Endothelial cell of umbilical vein (primary cell): ENCODE measurements at regions not wholly inside any gene's neighbourhood (a gene's known extent, or its start where the extent isn't known, plus 50 kb on each side); places are given as distances from the start of the nearest gene placed in this dataset.
"Not testable (repeated sequence)": the region's sequence is repeated elsewhere in the genome, so short reads cannot be mapped to it uniquely, and the experiment has no call there.

Experiments
- BruUV-seq: library from RNA; stranded (reverse); fragments of 400-500 nt; replicated peaks from 2 replicates; lab custom pipeline; 2021; lab: Mats Ljungman, UMichigan
- CTCF ChIA-PET: fragments of 300-600, 350-600 bp; sonication (Branson Sonifier 250); formaldehyde crosslinking; loops from one replicate; lab custom pipeline; 2021; ENCODE audit warnings: antibody characterized with exemption, inconsistent platforms; lab: Charles Lee
- POLR2A ChIA-PET: fragments of 300-600, 350-600 bp; sonication (Branson Sonifier 250); formaldehyde crosslinking; loops from one replicate; lab custom pipeline; 2021; ENCODE audit warnings: antibody characterized with exemption, inconsistent platforms; lab: Charles Lee
- DNase-seq: peaks from one replicate; pipeline ENCODE4 v3.0.0-alpha.2; 2011; ENCODE audit warnings: low read depth, low spot score
- FAIRE-seq: peaks from 2 replicates; lab custom pipeline; 2011; peaks lifted over from hg19 to GRCh38; lab: Jason Lieb, UNC
- H2AFZ ChIP-seq: 2 replicates; pipeline ENCODE4 v1.6.0; 2012; ENCODE audit warnings: low read depth, low read length, control low read depth, inconsistent platforms
- H3K27ac ChIP-seq: 2 replicates; pipeline ENCODE4 v1.5.1; 2011; ENCODE audit warnings: low read depth, mild to moderate bottlenecking, control low read depth, low read length, moderate library complexity; ENCODE audit not compliant: insufficient read depth
- H3K27me3 ChIP-seq, 2 experiments: 2 replicates each; pipeline versions ENCODE4 v1.6.0 to v1.6.1; 2011; ENCODE audit warnings: low read length in 2 of 2, mixed read lengths in 1 of 2; ENCODE audit not compliant: control insufficient read depth in 2 of 2, insufficient read depth in 2 of 2
- H3K36me3 ChIP-seq, 2 experiments: 2 replicates in 1 of 2; 3 replicates in 1 of 2; pipeline ENCODE4 v1.5.1; 2011; ENCODE audit warnings: low read length in 2 of 2, mild to moderate bottlenecking in 1 of 2, moderate library complexity in 1 of 2; ENCODE audit not compliant: control insufficient read depth in 2 of 2, insufficient read depth in 2 of 2; ENCODE audit errors: extremely low read depth in 1 of 2
- H3K4me1 ChIP-seq: 3 replicates; pipeline ENCODE4 v1.5.1; 2011; ENCODE audit warnings: mild to moderate bottlenecking, low read length; ENCODE audit not compliant: control insufficient read depth, insufficient read depth; ENCODE audit errors: extremely low read depth
- H3K4me2 ChIP-seq: 2 replicates; pipeline ENCODE4 v1.6.1; 2011; ENCODE audit warnings: low read length, control low read depth, mixed read lengths; ENCODE audit not compliant: insufficient read depth
- H3K4me3 ChIP-seq, 3 experiments: fragments of 200-600 bp in 1 of 3; sonication (generic), shearing (Covaris generic) in 1 of 3; replicated peaks in 1 of 3; 2 replicates each; pipeline ENCODE4 v1.5.1; 2011 to 2016; ENCODE audit warnings: control low read depth in 3 of 3, low read length in 3 of 3, mild to moderate bottlenecking in 2 of 3, inconsistent platforms in 1 of 3, low read depth in 1 of 3, moderate library complexity in 1 of 3; ENCODE audit not compliant: insufficient read depth in 1 of 3
- H3K79me2 ChIP-seq: 2 replicates; pipeline ENCODE4 v1.6.0; 2012; ENCODE audit warnings: low read length, inconsistent platforms; ENCODE audit not compliant: control insufficient read depth, insufficient read depth
- H3K9ac ChIP-seq: replicated peaks from 2 replicates; pipeline ENCODE3; 2011; ENCODE audit warnings: low read length, control low read depth; ENCODE audit not compliant: insufficient read depth; ENCODE audit errors: extremely low read depth
- H3K9me1 ChIP-seq: replicated peaks from 3 replicates; pipeline ENCODE4 v1.6.0; 2011; ENCODE audit warnings: mild to moderate bottlenecking, low read length; ENCODE audit not compliant: control insufficient read depth, insufficient read depth; ENCODE audit errors: extremely low read depth
- H3K9me3 ChIP-seq: replicated peaks from 2 replicates; pipeline ENCODE4 v1.5.1; 2012; ENCODE audit warnings: low read length, inconsistent platforms; ENCODE audit not compliant: control insufficient read depth, insufficient read depth
- H4K20me1 ChIP-seq: replicated peaks from 2 replicates; pipeline ENCODE3; 2011; ENCODE audit warnings: mild to moderate bottlenecking, low read length; ENCODE audit not compliant: control insufficient read depth, insufficient read depth; ENCODE audit errors: extremely low read depth
- CTCF ChIP-seq, 2 donors: IDR thresholded peaks; 1 replicate in 1 of 2; 2 replicates in 1 of 2; pipeline ENCODE4 v1.5.1; 2011; ENCODE audit warnings: low read length in 2 of 2, mild to moderate bottlenecking in 2 of 2, moderate library complexity in 2 of 2, control low read depth in 1 of 2, inconsistent platforms in 1 of 2, low read depth in 1 of 2; ENCODE audit not compliant: insufficient read depth in 1 of 2; ENCODE audit errors: extremely low read depth in 1 of 2
- EZH2 ChIP-seq: IDR thresholded peaks from 2 replicates; pipeline ENCODE4 v1.6.1; 2012; ENCODE audit warnings: borderline replicate concordance, low read depth, mild to moderate bottlenecking, moderate library complexity, low read length, inconsistent platforms; ENCODE audit not compliant: severe bottlenecking
- FOS ChIP-seq: IDR thresholded peaks from 2 replicates; pipeline ENCODE4 v1.6.1; 2011; ENCODE audit warnings: mild to moderate bottlenecking, low read length, moderate library complexity, borderline replicate concordance; ENCODE audit not compliant: insufficient read depth
- GATA2 ChIP-seq: IDR thresholded peaks from 2 replicates; pipeline ENCODE4 v1.7.0; 2011; ENCODE audit warnings: low read depth, mild to moderate bottlenecking, moderate library complexity, mixed read lengths, low read length; ENCODE audit not compliant: insufficient read length, insufficient read depth
- JUN ChIP-seq: IDR thresholded peaks from 2 replicates; pipeline ENCODE4 v1.6.1; 2011; ENCODE audit warnings: borderline replicate concordance, low read depth; ENCODE audit not compliant: insufficient read length, insufficient read depth
- MAX ChIP-seq: IDR thresholded peaks from 2 replicates; pipeline ENCODE4 v1.6.1; 2011; ENCODE audit not compliant: insufficient read depth, insufficient read length
- MYC ChIP-seq: IDR thresholded peaks from one replicate; pipeline ENCODE4 v1.6.1; 2011; ENCODE audit warnings: mild to moderate bottlenecking, low read depth, low read length
- POLR2A ChIP-seq: IDR thresholded peaks from 2 replicates; pipeline ENCODE4 v1.6.1; 2012; ENCODE audit warnings: low read depth, mild to moderate bottlenecking, control low read depth, low read length
- POLR2AphosphoS5 ChIP-seq: IDR thresholded peaks from 2 replicates; pipeline ENCODE4 v1.6.1; 2012; ENCODE audit warnings: low read depth, mild to moderate bottlenecking, control low read depth, low read length, moderate library complexity; ENCODE audit not compliant: insufficient read depth
- dilution Hi-C: fragments of 300-500 bp; cut with MboI; formaldehyde crosslinking; loops from one replicate; pipeline ENCODE4 v1.15.0; 2019; ENCODE audit warnings: low sequenced_read_pairs; ENCODE audit not compliant: extremely low pct_ligation_motif_present
- intact Hi-C: fragments of 100-400 bp; cut with micrococcal nuclease; formaldehyde crosslinking; loops from one replicate; pipeline ENCODE4 v1.10.0; 2022

- Histone ChIP-seq H3K9ac (no peak overlapping the region), H3K4me2 (no peak overlapping the region), H3K4me1 (no peaks in the 10 kb centered on the region), H3K79me2 (no peaks in the 10 kb centered on the region), H3K27me3 (no peaks in the 10 kb centered on the region), H4K20me1 (no peaks in the 10 kb centered on the region), H3K36me3 (no peaks in the 10 kb centered on the region), H3K4me3 (no peak overlapping the region), H3K9me1 (no peaks in the 10 kb centered on the region), H3K9me3 (no peaks in the 10 kb centered on the region), H2AFZ (no peak overlapping the region), H3K27ac (no peak overlapping the region)
- CTCF ChIA-PET = no interaction called here
- FAIRE-seq (no peak), DNase-seq (no peak)
- POLR2A ChIA-PET = no interaction called here
- TF ChIP-seq MAX = no peak
- TF ChIP-seq JUN = no peak
- TF ChIP-seq POLR2AphosphoS5 = no peak
- TF ChIP-seq POLR2A = no peak
- no peak for TF ChIP-seq FOS
- no peak for TF ChIP-seq CTCF (IDR thresholded peaks at IDR 0.05; ENCODE audit: extremely low read depth in 1 of 2, insufficient read depth in 1 of 2, low read depth in 1 of 2, low read length in 2 of 2)
- TF ChIP-seq MYC = no peak
- no peak for TF ChIP-seq GATA2
- TF ChIP-seq EZH2 = no peak
- BruUV-seq = no TSS peak
- intact Hi-C loops = no loop called here
- dilution Hi-C loops = no loop called here
Observed at GRCh38 chr10:64118736-64119135, 597.5 kb downstream of the REEP3 start.

GRCh38 chr10:64120301-64120980, 599.2 kb downstream of the REEP3 start:
- POLR2A ChIA-PET, H4K20me1 ChIP-seq, H3K9me3 ChIP-seq, H3K9me1 ChIP-seq, H3K27me3 ChIP-seq, CTCF ChIA-PET, H3K36me3 ChIP-seq, H3K9ac ChIP-seq, BruUV-seq, H2AFZ ChIP-seq, H3K27ac ChIP-seq, intact Hi-C loops, DNase-seq, H3K4me3 ChIP-seq, H3K4me2 ChIP-seq, H3K79me2 ChIP-seq, FAIRE-seq, dilution Hi-C loops, H3K4me1 ChIP-seq: not testable (repeated sequence)
